NCI-H460 (cell line): ENCODE measurements at regions not wholly inside any gene's neighbourhood (a gene's known extent, or its start where the extent isn't known, plus 50 kb on each side); places are given as distances from the start of the nearest gene placed in this dataset.
A peak's percentile ranks its signal among the peaks of the same experiment; 100 is the strongest.

Experiments used
- DNase-seq: peaks from one replicate; pipeline ENCODE4 v3.0.0-alpha.2; 2016; ENCODE audit warnings: low read depth; ENCODE audit errors: extremely low read depth

GRCh38 chr18:31246460-31246859 lies 71.5 kb upstream of the DSG1 start:
- no peak for DNase-seq

- no peak for DNase-seq
Measured at GRCh38 chr18:31247574-31248199, 70.3 kb upstream of the DSG1 start.

- DNase-seq: no peak
Measured at GRCh38 chr18:31248783-31249521, 69.0 kb upstream of the DSG1 start.

GRCh38 chr18:31250902-31251301 lies 67.1 kb upstream of the DSG1 start:
- peak; percentile 55 for DNase-seq

GRCh38 chr18:31252522-31252921 lies 65.4 kb upstream of the DSG1 start:
- no peak for DNase-seq

- DNase-seq: no peak
Measured at GRCh38 chr18:31255953-31256352, 62.0 kb upstream of the DSG1 start.

GRCh38 chr18:31258789-31259188 lies 59.2 kb upstream of the DSG1 start:
- no peak for DNase-seq

GRCh38 chr18:31261792-31262582 lies 56.0 kb upstream of the DSG1 start:
- no peak for DNase-seq

GRCh38 chr18:31267823-31268481 lies 50.0 kb upstream of the DSG1 start:
- DNase-seq: no peak
